Trophoblast cell (in vitro differentiated cells and primary cell): ENCODE measurements at regions not wholly inside any gene's neighbourhood (a gene's known extent, or its start where the extent isn't known, plus 50 kb on each side); places are given as distances from the start of the nearest gene placed in this dataset.

Experiments
- DNase-seq, 2 donors: peaks; one replicate each; pipeline ENCODE4 v3.0.0-alpha.2; 2016
- H2AFZ ChIP-seq: 2 replicates; pipeline ENCODE4 v1.6.1; 2013; ENCODE audit warnings: low read length, moderate library complexity, mild to moderate bottlenecking; ENCODE audit not compliant: insufficient read depth, poor library complexity
- H2AK5ac ChIP-seq: 2 replicates; pipeline ENCODE4 v1.6.1; 2013; ENCODE audit warnings: mild to moderate bottlenecking, low read length
- H2BK120ac ChIP-seq: 2 replicates; pipeline ENCODE4 v1.6.1; 2013; ENCODE audit warnings: low read length, mild to moderate bottlenecking, moderate library complexity; ENCODE audit not compliant: insufficient read depth, poor library complexity
- H2BK12ac ChIP-seq: 2 replicates; pipeline ENCODE4 v1.6.1; 2013; ENCODE audit warnings: mild to moderate bottlenecking, low read length, moderate library complexity
- H2BK5ac ChIP-seq: 2 replicates; pipeline ENCODE4 v1.6.1; 2013; ENCODE audit warnings: low read length, low read depth, moderate library complexity, mild to moderate bottlenecking; ENCODE audit not compliant: poor library complexity
- H3K14ac ChIP-seq: 2 replicates; pipeline ENCODE4 v1.6.1; 2013; ENCODE audit warnings: mild to moderate bottlenecking, low read length
- H3K18ac ChIP-seq: 2 replicates; pipeline ENCODE4 v1.6.1; 2013; ENCODE audit warnings: mild to moderate bottlenecking, low read length
- H3K23ac ChIP-seq: 2 replicates; pipeline ENCODE4 v1.6.1; 2013; ENCODE audit warnings: low read length
- H3K27ac ChIP-seq: 2 replicates; pipeline ENCODE4 v1.5.1; 2013; ENCODE audit warnings: low read depth, mild to moderate bottlenecking, inconsistent platforms, low read length, moderate library complexity
- H3K27me3 ChIP-seq: 2 replicates; pipeline ENCODE4 v1.6.1; 2013; ENCODE audit warnings: inconsistent platforms, mild to moderate bottlenecking, low read length, moderate library complexity; ENCODE audit not compliant: insufficient read depth
- H3K36me3 ChIP-seq, 2 experiments: 1 replicate in 1 of 2; 2 replicates in 1 of 2; pipeline ENCODE4 v1.6.1; 2013; ENCODE audit warnings: low read length in 2 of 2, mild to moderate bottlenecking in 2 of 2, moderate library complexity in 1 of 2; ENCODE audit not compliant: insufficient read depth in 2 of 2, control insufficient read depth in 1 of 2
- H3K4ac ChIP-seq: 2 replicates; pipeline ENCODE4 v1.6.1; 2013; ENCODE audit warnings: low read depth, mild to moderate bottlenecking, low read length, moderate library complexity
- H3K4me1 ChIP-seq, 2 experiments: 1 replicate in 1 of 2; 2 replicates in 1 of 2; pipeline ENCODE4 v1.6.1; 2013; ENCODE audit warnings: low read length in 2 of 2, mild to moderate bottlenecking in 2 of 2, moderate library complexity in 1 of 2; ENCODE audit not compliant: insufficient read depth in 2 of 2, control insufficient read depth in 1 of 2
- H3K4me2 ChIP-seq: 2 replicates; pipeline ENCODE4 v1.6.1; 2013; ENCODE audit warnings: inconsistent platforms, mild to moderate bottlenecking, low read length, moderate library complexity
- H3K4me3 ChIP-seq: 2 replicates; pipeline ENCODE4 v1.5.1; 2013; ENCODE audit warnings: mild to moderate bottlenecking, low read depth, low read length, inconsistent platforms
- H3K79me1 ChIP-seq: one replicate; pipeline ENCODE4 v1.6.1; 2013; ENCODE audit warnings: low read length
- H3K79me2 ChIP-seq: 2 replicates; pipeline ENCODE4 v1.6.1; 2013; ENCODE audit warnings: low read length, mild to moderate bottlenecking; ENCODE audit not compliant: control insufficient read depth, insufficient read depth, poor library complexity
- H3K9ac ChIP-seq: 2 replicates; pipeline ENCODE4 v1.6.1; 2013; ENCODE audit warnings: mild to moderate bottlenecking, low read length
- H3K9me3 ChIP-seq: 2 replicates; pipeline ENCODE4 v1.6.1; 2013; ENCODE audit warnings: low read depth, mild to moderate bottlenecking, control low read depth, inconsistent platforms, low read length; ENCODE audit not compliant: insufficient read depth
- H4K12ac ChIP-seq: 2 replicates; pipeline ENCODE4 v1.6.1; 2013; ENCODE audit warnings: low read depth, mild to moderate bottlenecking, low read length, moderate library complexity
- H4K8ac ChIP-seq: 2 replicates; pipeline ENCODE4 v1.6.1; 2013; ENCODE audit warnings: low read depth, mild to moderate bottlenecking, low read length, moderate library complexity
- H4K91ac ChIP-seq: one replicate; pipeline ENCODE4 v1.6.1; 2013; ENCODE audit warnings: low read depth, mild to moderate bottlenecking, low read length, moderate library complexity
- WGBS: extraction: QIAGEN DNeasy Blood & Tissue Kit; methylation state at CpG from one replicate; pipeline ENCODE4 v1.1.7; 2013; ENCODE audit warnings: missing lambda C conversion rate; ENCODE audit not compliant: insufficient read length, insufficient coverage; ENCODE audit errors: extremely low coverage; 5-methylcytosine and 5-hydroxymethylcytosine counted together

DNA sequence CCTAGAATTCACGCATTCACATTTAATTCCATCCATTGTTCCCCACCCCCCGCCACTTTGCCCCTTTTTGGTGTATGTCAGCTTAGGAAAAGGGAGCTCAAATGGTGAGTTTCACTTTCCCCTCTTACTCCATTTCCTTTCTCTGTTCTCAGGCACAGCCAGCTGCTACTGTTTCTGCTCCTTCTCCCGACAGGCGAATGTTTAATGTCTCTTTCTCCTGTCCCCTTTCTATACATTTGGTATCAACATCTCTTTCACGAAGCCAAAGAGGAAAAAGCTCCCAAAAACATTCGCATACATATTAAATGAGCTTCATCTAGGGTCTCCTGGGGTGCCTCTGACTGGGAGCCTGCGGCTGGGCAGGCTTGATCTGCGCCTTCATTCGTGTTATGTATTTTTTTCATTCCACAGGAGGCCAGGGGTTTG, 124.2 kb upstream of the SATB2 start:
- no peaks in the 10 kb centered on the region for H3K27me3 ChIP-seq
- no peak overlapping the region for H4K8ac ChIP-seq
- H3K23ac ChIP-seq = no peak overlapping the region
- no peak overlapping the region for H2AFZ ChIP-seq
- WGBS = no CpG with 5 or more reads among the region's 9 CpGs
- no peak overlapping the region for H3K4ac ChIP-seq
- no peak for DNase-seq
- no peak overlapping the region for H3K27ac ChIP-seq
- H4K91ac ChIP-seq = no peak overlapping the region
- H3K9me3 ChIP-seq = no peaks in the 10 kb centered on the region
- H3K9ac ChIP-seq = no peak overlapping the region
- no peak overlapping the region for H2BK120ac ChIP-seq
- no peaks in the 10 kb centered on the region for H3K36me3 ChIP-seq
- H3K18ac ChIP-seq = no peak overlapping the region
- H3K14ac ChIP-seq = no peak overlapping the region
- H2BK12ac ChIP-seq = no peak overlapping the region
- H2AK5ac ChIP-seq = no peak overlapping the region
- H3K79me2 ChIP-seq = no peaks in the 10 kb centered on the region
- H3K79me1 ChIP-seq = no peaks in the 10 kb centered on the region
- H3K4me1 ChIP-seq = no peaks in the 10 kb centered on the region
- H3K4me2 ChIP-seq = peak overlapping the region; percentile 21
- no peak overlapping the region for H4K12ac ChIP-seq
- no peak overlapping the region for H3K4me3 ChIP-seq
- no peak overlapping the region for H2BK5ac ChIP-seq

- H2BK12ac ChIP-seq = no peak overlapping the region
- H3K9ac ChIP-seq = no peak overlapping the region
- no peak overlapping the region for H4K91ac ChIP-seq
- no peak overlapping the region for H4K12ac ChIP-seq
- no peaks in the 10 kb centered on the region for H3K4me1 ChIP-seq
- H2AFZ ChIP-seq = no peak overlapping the region
- no peak overlapping the region for H3K14ac ChIP-seq
- H3K9me3 ChIP-seq = no peaks in the 10 kb centered on the region
- no peak overlapping the region for H3K4ac ChIP-seq
- H3K4me2 ChIP-seq = no peak overlapping the region
- H3K27me3 ChIP-seq = no peaks in the 10 kb centered on the region
- DNase-seq = no peak
- no CpG with 5 or more reads among the region's 4 CpGs for WGBS
- H3K79me2 ChIP-seq = no peaks in the 10 kb centered on the region
- no peak overlapping the region for H4K8ac ChIP-seq
- H3K18ac ChIP-seq = no peak overlapping the region
- no peak overlapping the region for H2BK5ac ChIP-seq
- H2AK5ac ChIP-seq = no peak overlapping the region
- H3K27ac ChIP-seq = no peak overlapping the region
- H3K4me3 ChIP-seq = no peak overlapping the region
- no peaks in the 10 kb centered on the region for H3K36me3 ChIP-seq
- H2BK120ac ChIP-seq = no peak overlapping the region
- H3K79me1 ChIP-seq = no peaks in the 10 kb centered on the region
- H3K23ac ChIP-seq = no peak overlapping the region
Measured at GRCh38 chr2:199581408-199581807, 123.7 kb upstream of the SATB2 start.

GRCh38 chr2:199575416-199575815, 117.7 kb upstream of the SATB2 start:
- Histone ChIP-seq H3K18ac (no peak overlapping the region), H3K14ac (no peak overlapping the region), H3K4me3 (no peak overlapping the region), H2BK5ac (no peak overlapping the region), H3K27ac (no peak overlapping the region), H3K4me2 (no peak overlapping the region), H3K79me1 (no peaks in the 10 kb centered on the region), H3K4me1 (no peaks in the 10 kb centered on the region), H4K12ac (no peak overlapping the region), H3K27me3 (no peaks in the 10 kb centered on the region), H4K8ac (no peak overlapping the region), H2BK120ac (no peak overlapping the region), H3K23ac (no peak overlapping the region), H2BK12ac (no peak overlapping the region), H3K4ac (no peak overlapping the region), H3K9ac (no peak overlapping the region), H3K79me2 (no peaks in the 10 kb centered on the region), H3K36me3 (no peaks in the 10 kb centered on the region), H3K9me3 (no peaks in the 10 kb centered on the region), H2AK5ac (no peak overlapping the region), H2AFZ (no peak overlapping the region), H4K91ac (no peak overlapping the region)
- WGBS = no CpG with 5 or more reads among the region's 2 CpGs
- no peak for DNase-seq

- H2BK120ac ChIP-seq = no peak overlapping the region
- no peak overlapping the region for H4K12ac ChIP-seq
- no peaks in the 10 kb centered on the region for H3K4me1 ChIP-seq
- no peak overlapping the region for H3K9ac ChIP-seq
- no peaks in the 10 kb centered on the region for H3K79me2 ChIP-seq
- H2BK12ac ChIP-seq = no peak overlapping the region
- no peak overlapping the region for H3K23ac ChIP-seq
- no peak overlapping the region for H3K27ac ChIP-seq
- DNase-seq = no peak
- no peak overlapping the region for H3K14ac ChIP-seq
- no peak overlapping the region for H3K18ac ChIP-seq
- no peak overlapping the region for H4K8ac ChIP-seq
- H3K4ac ChIP-seq = no peak overlapping the region
- no peaks in the 10 kb centered on the region for H3K79me1 ChIP-seq
- H3K9me3 ChIP-seq = no peaks in the 10 kb centered on the region
- no CpG with 5 or more reads among the region's 1 CpG for WGBS
- H3K27me3 ChIP-seq = no peaks in the 10 kb centered on the region
- H2BK5ac ChIP-seq = no peak overlapping the region
- no peak overlapping the region for H4K91ac ChIP-seq
- H2AFZ ChIP-seq = no peak overlapping the region
- no peak overlapping the region for H3K4me2 ChIP-seq
- no peak overlapping the region for H3K4me3 ChIP-seq
- H3K36me3 ChIP-seq = no peaks in the 10 kb centered on the region
- H2AK5ac ChIP-seq = no peak overlapping the region
Measured at GRCh38 chr2:199572571-199572970, 114.8 kb upstream of the SATB2 start.
